Lower leg skin (tissue), 4 donors: ENCODE measurements at regions not wholly inside any gene's neighbourhood (a gene's known extent, or its start where the extent isn't known, plus 50 kb on each side); places are given as distances from the start of the nearest gene placed in this dataset.

ENCODE experiments used
- DNase-seq, 2 donors: peaks; one replicate each; pipeline ENCODE4 v3.0.0-alpha.2; 2019; ENCODE audit warnings: low spot score in 2 of 2
- H3K4me3 ChIP-seq: fragments of 200-600 bp; sonication (generic); 2 replicates; pipeline ENCODE4 v1.5.1; 2017; ENCODE audit warnings: mild to moderate bottlenecking, low read depth; ENCODE audit not compliant: poor library complexity, severe bottlenecking
- CTCF ChIP-seq, 3 donors: fragments of 450-650 bp; IDR thresholded peaks; one replicate each; pipeline ENCODE4 v1.5.1; 2016; ENCODE audit warnings: antibody characterized with exemption in 3 of 3, mild to moderate bottlenecking in 3 of 3, moderate library complexity in 2 of 3
- POLR2A ChIP-seq, 2 donors: fragments of 450-650 bp; IDR thresholded peaks; one replicate each; pipeline ENCODE4 v1.6.1; 2016 to 2017; ENCODE audit warnings: antibody characterized with exemption in 2 of 2, mild to moderate bottlenecking in 1 of 2, moderate library complexity in 1 of 2
- WGBS, 2 donors: methylation state at CpG; one replicate each; pipeline ENCODE4 v1.1.5; 2018; 5-methylcytosine and 5-hydroxymethylcytosine counted together
- intact Hi-C: fragments of 100-400 bp; cut with DNase I; formaldehyde crosslinking; loops from one replicate; pipeline ENCODE4 v1.15.0; 2023; ENCODE audit warnings: low total_unique reads

DNA sequence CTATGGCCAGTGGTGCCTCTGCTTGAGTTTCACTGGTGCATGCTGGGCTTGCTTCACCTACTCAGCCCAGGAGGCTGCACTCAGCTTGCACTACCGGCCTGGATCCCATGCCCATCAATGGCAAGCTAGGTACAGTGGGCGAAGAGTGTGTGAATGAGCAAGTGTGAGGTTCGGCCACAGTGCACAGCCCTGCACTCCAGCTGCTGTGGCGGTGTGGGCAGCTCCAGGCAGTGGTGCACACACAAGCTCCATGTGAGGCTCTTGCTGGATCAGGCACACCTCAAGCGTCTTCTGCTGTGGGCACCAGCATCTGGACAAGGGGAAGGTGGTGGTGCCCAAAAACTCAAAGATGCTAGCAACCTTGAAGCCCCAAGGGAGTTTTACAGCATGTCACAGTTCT is 820.9 kb upstream of the LCORL start:
- no peak for DNase-seq
- intact Hi-C loops: no loop called here
- 89 to 94% methylated on average over 5 of the region's 5 CpGs for WGBS, 2 donors
- TF ChIP-seq POLR2A (IDR thresholded peaks at IDR 0.05) (no peak), CTCF (IDR thresholded peaks at IDR 0.05) (no peak)
- no peak overlapping the region for H3K4me3 ChIP-seq

DNA sequence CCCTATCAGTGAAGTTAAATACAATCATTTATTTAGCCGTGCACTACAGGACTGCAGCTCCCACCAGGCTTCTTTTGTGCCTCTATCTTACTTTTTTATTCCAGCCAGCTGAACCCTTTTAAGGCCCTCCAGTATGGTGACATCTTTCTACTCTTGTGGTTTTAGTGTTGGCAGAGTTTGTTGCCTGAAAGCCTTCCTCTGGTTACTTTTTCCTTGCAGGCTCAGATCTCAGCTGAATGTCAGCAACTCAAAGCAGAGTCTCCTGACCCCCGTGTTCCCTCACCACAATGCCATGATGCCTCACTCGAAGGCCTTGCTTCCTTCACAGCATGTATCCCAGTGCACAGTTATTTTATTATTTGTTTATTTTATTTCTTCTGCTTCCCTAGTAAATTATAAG is 818.9 kb upstream of the LCORL start:
- no peak for DNase-seq
- no peak for TF ChIP-seq CTCF (IDR thresholded peaks at IDR 0.05)
- TF ChIP-seq POLR2A (IDR thresholded peaks at IDR 0.05): no peak
- no peak overlapping the region for H3K4me3 ChIP-seq
- intact Hi-C loops: no loop called here
- 68 to 70% methylated on average over 3 of the region's 3 CpGs for WGBS, 2 donors

DNA sequence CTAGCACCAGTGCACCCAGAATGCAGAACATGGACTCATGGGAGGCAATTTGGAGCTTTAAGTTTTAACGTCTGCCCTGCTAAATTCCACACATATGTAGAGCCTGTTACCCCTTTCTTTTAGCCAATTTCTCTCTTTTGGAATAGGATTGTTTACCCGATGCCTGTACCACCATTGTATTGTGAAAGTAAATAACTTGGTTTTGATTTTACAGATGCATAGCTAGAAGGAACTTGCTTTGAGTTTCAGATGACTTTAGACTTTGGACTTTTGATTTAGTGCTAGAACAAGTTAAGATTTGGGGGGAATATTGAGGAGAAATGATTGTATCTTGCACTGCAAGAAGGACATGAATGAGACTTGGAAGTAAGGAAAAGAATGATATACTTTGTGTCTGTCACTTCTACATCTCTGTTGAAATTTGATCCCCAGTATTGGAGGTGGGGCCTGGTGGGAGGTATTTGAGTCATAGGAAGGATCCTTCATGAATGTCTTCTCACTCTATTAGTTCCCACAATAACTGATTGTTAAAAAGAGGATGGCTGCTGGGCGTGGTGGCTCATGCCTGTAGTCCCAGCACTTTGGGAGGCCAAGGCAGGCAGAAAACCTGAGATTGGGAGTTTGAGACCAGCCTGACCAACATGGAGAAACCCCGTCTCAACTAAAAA is 794.8 kb upstream of the LCORL start:
- no peak for TF ChIP-seq CTCF (IDR thresholded peaks at IDR 0.05)
- TF ChIP-seq POLR2A (IDR thresholded peaks at IDR 0.05): no peak
- no peak for DNase-seq
- 87 to 90% methylated on average over 4 of the region's 4 CpGs for WGBS, 2 donors
- intact Hi-C loops: no loop called here
- H3K4me3 ChIP-seq: no peak overlapping the region

DNA sequence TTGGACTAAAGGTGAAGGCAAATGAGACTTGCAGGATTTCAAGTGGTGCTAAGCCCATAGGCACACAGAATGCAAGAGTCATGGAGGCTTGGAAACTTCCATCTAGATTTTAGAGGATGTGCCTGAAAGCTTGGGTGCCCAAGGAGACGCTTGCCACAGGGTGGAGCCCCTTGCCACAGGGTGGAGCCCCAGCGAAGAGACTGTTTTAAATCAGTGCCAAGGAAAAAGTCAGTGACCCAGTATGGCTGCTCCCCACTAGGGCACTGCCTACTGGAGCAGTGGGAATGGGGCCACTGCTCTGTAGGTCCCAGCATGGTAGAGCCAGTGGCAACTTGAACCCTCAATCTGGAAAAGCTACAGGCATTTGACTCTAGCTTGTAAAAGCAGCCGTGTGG is 794.2 kb upstream of the LCORL start:
- no peak for DNase-seq
- TF ChIP-seq POLR2A (IDR thresholded peaks at IDR 0.05) (no peak), CTCF (IDR thresholded peaks at IDR 0.05) (no peak)
- H3K4me3 ChIP-seq: no peak overlapping the region
- WGBS, 2 donors: 86 to 100% methylated on average over 2 to 3 of the region's 3 CpGs
- intact Hi-C loops: no loop called here

GRCh38 chr4:18815081-18815778 is 793.7 kb upstream of the LCORL start:
- H3K4me3 ChIP-seq: no peak overlapping the region
- 80 to 90% methylated on average over 2 to 3 of the region's 3 CpGs for WGBS, 2 donors
- DNase-seq: no peak
- TF ChIP-seq CTCF (IDR thresholded peaks at IDR 0.05): no peak
- no peak for TF ChIP-seq POLR2A (IDR thresholded peaks at IDR 0.05)
- intact Hi-C loops: no loop called here

- DNase-seq: no peak
- intact Hi-C loops: no loop called here
- H3K4me3 ChIP-seq: no peak overlapping the region
- no peak for TF ChIP-seq POLR2A (IDR thresholded peaks at IDR 0.05)
- TF ChIP-seq CTCF (IDR thresholded peaks at IDR 0.05): no peak
Measured at GRCh38 chr4:18813771-18814170, 792.2 kb upstream of the LCORL start.
